ENCODE measurements at regions not wholly inside any gene's neighbourhood (a gene's known extent, or its start where the extent isn't known, plus 50 kb on each side); places are given as distances from the start of the nearest gene placed in this dataset.

DNA sequence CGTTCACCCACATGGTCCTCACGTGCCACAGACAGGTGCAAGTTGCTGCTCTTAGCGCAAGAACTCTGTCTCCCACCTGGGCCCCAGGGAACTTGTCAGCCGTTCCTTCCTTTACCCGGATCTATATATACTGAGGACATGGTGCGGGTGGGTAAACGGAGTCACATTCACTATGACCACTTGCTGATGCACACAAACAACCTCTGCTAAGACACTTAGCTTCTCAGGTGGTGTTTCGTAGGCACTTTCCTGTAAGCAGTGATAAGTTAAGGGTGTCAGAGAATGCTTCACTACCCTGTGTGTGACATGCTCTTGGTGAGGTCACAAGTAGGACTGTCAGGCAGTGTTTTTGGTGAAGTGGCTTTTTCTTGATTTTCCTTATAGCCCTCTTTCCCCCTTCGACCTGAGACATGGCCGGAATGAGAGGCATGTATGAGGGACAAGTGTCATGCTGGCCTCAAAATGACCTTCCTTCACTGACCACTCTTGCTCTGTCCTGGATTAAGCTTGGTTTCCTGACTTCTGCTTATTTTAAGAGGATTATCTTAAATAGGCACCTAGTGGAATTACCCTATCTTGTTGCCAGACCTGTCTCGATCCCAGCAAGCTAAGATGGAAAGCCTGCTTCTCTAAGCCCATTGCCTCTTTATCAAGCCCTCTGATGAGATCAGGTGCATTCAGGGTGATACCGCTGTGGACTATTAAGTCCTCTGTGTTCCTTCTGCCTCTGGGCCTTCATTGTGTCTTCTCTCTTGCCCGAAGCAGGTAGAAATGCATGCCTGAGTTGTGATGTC lies 97.1 kb upstream of the CELF4 start:
- DNase-seq: no peak

DNA sequence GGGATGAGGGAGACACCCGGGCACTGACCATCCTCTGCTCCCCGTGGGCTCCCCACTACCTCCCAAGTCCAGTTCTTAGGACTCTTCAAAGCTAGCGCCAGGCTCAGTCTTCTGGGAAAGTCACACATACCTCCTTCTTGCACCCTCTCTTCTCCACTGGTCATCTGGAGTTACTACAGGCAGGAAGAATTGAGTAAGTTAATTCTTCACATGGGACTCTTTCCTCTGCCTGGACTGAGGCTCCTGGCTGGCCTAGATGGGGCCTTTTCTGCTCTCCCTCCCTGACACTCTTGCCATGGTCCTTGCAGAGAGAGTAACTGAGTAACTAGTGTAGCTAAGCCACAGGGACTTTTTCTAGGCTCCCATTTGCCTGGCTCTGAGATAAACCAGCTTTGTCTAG lies 96.5 kb upstream of the CELF4 start:
- DNase-seq: no peak

DNA sequence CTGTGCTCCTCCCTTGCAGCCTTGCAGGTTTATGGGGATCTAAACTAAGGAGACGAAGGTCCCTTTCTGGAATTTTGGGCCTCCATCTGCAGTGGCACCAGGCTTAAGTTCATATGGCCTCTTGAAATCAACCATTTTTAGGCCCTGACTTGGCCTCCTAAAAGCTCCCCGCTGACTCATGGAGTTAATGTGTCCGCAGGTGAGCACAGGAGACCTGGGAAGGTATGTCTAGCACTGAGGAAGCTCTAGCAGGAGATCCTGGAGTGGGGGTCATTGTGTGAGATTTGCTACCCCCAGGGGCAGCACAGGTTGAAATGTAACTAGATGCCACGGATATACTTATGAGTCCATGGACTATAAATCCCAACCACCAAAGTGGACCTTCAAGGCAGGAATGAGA lies 95.9 kb upstream of the CELF4 start:
- no peak for DNase-seq

DNA sequence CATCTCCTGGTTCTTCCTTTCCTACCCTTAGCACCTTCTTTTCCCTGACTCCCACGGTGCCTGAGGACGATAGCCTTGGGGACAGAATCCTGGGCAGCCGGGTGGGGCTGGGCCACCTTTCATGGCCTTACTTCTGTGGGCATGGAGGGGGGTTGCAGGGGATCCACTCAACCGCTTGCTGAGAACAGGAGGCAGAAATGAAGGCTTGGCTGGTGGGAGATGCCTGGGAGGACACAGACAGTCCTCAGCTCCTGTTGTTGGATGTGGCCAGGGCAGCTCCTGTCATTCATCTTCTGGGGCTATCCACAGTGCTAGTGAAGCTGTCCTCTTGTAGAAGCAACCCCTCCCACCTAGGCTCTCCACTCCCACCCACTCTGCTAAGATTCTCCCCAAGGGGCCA lies 95.5 kb upstream of the CELF4 start:
- DNase-seq: no peak

DNA sequence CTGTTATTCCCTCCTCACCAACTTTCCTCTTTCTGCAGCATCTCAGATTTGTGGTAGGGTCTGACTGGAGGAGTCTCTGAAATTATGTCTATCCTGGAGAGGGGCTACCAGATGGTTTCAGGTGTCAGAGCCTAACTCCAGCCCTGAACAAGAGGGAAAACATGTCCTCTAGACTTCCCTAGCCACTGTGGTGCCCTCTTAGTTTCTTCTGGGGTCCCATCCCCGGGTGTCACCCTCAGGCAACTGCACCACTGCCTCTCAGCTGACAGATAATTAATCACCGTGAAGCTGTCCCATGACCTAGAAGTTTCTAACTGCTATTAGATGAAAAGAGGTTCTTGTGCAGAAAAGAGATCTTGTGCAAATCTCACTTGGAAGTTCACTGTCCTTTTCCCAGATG lies 95.1 kb upstream of the CELF4 start:
- no peak for DNase-seq

DNA sequence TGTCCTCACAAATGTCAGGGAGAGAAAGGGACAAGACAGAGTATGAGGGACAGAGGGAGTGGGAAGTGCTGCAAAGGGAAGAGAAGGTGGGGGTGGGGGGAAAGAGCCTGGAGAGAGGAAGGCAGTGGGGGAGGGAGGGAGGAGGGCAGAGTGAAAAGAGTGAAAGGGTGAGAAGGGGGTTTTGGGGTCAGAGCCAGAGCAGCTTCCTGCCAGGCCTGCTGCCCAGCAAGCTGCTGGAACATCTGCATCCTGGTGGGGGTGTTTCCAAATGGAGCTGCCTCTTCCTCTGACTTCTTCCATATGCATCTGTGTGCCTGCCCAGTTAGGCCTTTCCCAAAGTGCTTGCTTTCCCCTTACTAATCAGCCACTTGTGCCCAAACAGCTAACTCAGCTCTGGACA lies 94.3 kb upstream of the CELF4 start:
- DNase-seq: no peak

DNA sequence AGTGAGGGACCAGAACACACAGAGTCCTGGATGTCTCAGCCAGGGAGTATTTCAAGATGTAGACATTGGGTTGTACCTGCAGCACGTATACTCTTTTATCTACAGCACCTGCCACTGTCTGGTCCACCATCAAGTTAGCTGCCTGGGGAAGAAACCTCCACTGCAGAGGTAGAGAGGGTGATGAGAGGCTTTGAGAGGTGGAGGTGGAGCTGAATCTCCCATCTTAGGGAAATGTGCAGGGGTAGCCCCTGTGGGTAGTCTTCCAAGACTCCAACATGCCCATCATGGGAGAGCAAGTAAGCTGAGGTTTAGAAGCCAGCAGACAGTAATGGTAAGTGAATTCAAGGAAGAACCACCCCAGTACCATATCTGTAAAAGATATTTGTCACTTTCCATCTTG lies 93.3 kb upstream of the CELF4 start:
- DNase-seq: no peak

DNA sequence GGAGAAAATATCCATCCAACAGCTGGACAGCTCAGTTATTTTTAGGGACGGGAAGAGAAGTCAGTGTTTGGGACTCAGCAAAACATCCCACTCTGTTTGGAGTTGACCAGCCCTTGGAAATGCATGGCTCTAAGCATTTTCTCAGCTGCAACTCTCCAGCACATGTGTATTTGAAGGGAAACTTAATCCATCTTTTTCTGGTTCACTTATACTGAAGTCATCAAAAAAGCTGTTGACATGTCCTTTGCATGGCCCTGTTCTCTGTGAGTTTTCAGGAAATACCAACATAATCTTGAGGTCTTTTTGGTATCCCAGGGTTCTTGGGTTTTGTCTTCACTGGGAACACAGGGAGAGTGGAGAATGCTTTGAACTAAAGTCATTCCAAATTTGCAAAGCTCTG lies 91.9 kb upstream of the CELF4 start:
- DNase-seq: no peak

DNA sequence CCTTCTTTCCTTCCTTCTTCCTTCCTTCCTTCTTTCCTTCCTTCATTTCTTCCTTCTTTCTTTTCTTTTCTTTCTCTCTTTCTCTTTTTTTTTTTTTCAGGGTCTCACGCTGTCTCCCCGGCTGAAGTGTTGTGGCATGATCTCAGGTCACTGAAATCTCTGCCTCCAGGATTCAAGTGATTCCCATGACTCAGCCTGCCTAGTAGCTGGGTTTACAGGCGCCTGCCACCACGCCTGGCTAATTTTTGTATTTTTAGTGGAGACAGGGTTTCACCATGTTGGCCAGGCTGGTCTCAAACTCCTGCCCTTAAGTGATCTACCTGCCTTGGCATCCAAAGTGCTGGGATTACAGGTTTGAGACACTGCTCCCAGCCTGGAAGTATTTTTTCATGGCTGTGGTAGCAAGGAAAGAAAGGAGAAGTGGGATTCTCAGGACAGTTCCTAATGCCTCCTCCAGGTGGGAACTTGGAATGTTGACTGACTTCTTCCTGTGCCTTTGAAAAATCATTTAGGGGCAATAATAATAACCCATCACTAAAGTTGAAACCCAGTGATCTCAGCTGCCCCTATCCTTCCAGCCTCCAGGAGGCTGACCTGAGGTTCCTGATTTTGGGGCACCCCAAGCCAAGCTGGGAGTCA lies 89.3 kb upstream of the CELF4 start:
- no peak for DNase-seq

DNA sequence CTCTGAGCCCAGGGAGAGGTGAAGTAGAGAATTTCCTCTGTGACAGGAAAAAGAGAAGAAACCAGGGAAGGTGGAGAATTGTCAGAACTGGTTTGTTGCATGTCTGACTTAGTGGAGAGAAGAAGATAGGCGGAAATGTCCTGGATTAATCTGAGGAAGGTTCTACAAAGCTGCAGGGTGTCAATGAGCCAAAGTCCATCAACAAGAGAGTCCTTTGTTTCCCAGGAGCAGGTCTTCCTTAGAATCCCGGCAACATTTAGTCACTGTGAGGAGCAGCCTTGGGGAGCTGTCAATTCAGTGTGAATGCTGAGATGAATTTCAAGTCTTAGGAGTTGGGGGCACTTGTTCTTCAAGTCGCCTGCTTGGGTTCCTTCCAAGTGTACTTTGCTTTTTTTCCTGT lies 88.4 kb upstream of the CELF4 start:
- DNase-seq: no peak

DNA sequence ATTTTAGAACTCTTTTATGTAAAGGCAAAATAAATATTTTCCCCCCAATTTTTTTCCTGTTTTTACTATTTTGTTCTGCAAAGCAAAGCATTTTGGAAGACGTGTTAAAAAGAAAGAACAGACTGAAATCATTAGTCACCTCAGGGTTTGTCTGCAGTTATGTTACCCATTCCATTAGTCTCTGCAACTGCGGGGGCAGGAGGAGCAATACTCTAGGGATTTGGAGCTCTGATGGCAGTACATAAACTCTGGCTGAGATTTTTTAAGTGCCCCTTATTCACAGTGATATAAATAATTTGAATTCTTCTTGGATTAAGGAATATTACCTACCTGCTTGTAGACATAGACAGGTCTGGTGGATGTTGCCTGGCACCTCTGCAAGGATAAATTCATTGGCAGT lies 88.0 kb upstream of the CELF4 start:
- no peak for DNase-seq

DNA sequence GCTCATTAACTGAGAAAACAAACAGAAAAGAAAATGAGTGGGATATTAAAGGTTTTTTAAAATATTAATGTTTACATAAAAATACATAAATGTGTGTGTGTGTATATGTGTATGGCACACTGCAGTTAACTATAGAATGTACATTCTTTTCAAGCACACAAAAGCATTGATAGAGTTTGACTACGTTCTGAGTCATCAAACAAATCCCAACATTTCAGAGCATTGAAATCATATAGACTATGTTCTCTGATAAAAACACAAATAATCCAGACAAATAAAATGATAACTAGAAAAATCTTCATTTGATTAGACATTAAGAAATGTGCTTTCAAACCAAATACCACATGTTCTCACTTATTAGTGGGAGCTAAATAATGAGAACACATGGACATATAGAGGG lies 84.3 kb upstream of the CELF4 start:
- DNase-seq: no peak

DNA sequence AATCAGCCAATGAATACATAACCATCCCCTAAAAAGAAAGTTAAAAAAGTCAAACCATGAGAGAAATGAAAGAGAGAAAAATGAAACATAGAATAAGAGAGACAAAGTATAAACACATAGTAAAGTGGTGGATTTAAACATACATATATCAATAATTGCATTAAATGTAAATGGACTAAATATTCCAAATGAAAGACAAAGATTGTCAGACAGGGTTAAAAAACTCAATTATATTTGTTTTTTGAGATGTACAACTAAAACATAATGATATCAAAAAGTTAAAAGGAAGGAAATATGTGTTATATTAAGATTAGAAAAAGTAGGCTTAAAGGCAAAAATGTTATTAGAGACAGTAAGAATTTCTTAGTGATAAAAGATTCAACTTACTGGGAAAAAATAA lies 83.8 kb upstream of the CELF4 start:
- no peak for DNase-seq

DNA sequence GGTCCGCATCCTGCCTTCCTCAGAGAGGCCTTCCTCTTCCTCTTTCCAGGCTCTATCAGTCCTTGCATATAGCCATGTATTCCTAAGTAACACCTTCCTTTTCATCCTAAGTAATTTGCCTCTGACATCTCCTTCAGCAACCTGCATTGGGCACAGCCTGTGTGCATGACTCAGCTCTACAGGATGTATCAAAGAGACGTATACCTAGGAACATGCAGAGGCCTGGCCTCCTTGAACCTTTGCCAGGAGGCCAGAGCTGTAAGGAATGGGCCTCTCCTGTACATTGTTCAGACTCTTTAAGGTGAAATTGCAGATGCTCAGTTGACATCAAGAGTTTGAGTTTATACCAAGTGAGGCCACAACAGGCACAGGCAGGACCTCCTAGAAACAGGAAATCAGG lies 76.0 kb upstream of the CELF4 start:
- no peak for DNase-seq

DNA sequence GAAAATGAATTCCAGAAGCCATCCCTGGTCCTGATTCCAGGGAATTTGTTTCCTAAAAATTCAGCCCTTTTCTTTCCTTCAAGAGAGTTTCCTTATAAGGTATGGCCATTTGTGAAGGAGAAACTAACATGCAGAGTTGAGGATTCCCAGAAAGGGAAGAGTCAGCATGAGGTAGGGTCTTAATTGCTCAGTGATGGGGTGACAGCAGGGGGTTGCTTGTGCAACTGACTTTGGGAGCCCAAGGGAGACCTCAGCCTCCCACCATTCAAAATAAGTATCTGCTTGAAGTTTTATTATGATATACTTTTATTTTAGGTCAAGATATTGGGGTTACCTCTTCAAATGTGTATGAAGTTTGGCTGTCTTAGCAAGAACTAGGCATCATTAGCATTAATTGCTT lies 74.9 kb upstream of the CELF4 start:
- DNase-seq: no peak

DNA sequence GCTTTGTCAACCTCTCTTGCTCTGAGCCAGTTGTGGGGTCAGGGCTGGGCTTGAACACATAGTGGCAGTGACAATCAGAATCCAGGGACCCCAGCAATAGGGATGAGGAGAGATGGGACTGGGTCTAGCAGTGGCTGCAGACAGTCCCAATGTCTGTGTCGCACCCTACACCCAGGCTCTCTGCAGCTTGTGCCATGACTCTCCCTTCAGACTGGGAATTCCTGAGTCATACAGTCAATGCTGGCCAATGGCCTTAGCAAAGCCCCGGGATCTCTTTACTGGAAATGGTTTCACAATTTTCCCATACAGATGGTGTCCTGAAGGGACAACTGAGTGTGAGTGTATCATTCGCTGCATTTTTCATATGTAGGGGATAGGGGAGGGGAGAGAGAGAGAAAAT lies 74.2 kb upstream of the CELF4 start:
- no peak for DNase-seq

DNA sequence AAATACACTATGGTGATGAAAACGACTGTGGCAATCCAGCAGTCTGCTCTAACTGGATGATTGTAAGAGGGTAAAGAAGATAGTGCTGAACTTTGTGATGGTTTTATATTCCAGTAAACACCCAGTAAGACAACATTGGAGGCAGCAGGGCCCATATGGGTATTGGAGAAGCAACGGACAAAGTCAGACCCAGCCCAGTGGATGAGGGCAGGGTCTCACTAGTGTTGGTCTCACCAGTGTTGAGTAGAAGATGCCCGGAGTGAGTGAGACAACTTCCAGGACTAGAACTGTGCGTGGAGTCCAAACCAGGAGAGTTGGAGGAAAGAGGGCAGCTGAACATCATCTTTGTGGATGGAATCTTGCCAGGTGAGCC lies 71.9 kb upstream of the CELF4 start:
- no peak for DNase-seq

DNA sequence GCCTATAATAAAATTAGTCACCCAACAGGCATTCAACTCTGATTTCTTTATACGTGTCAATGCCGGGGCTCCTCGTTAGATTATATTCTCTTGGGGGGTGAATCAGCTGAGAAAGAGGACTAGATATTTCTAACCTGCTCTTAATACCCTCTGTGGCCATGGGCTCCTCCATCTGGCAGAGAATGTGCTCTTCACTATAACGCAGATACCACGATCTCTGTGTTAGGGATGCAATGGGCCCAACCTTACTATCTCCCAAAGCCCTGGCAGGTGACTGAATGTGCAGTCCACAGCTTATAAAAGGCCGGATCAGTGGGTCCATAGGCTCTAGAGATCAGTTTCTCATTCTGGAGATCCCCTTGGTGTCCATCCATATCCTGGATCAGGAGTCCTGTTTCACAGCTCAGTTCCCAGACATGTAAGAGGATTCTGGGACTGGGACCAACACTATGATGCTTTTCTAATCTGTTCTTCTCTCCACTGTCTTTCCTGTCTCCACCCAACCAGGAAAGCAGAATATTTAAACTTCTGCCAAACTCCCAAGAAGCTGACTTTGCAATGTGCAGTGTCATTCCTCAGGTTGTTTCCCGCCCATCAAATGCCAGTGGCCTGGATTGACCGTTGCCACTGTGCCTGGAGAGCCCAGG lies 71.4 kb upstream of the CELF4 start:
- no peak for DNase-seq

DNA sequence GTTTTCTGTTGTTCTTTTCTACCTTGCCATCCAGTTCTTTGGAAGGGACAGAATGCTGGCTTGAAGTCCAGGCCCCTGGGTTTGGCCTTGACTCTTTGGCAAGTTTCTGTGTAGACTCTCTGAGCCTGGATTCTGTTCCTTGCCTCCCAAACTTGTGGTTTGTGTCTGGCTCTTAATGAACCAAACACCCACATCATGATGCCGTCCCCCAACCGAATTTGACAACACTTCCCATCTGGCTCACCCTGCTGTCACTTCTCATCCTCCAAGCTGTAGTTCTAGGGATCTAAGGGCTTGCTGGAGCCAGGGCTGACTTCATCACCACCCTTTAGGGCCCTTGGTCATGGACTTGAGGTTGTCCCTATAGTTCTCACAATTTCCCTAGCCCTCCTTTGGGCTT lies 68.9 kb upstream of the CELF4 start:
- no peak for DNase-seq

DNA sequence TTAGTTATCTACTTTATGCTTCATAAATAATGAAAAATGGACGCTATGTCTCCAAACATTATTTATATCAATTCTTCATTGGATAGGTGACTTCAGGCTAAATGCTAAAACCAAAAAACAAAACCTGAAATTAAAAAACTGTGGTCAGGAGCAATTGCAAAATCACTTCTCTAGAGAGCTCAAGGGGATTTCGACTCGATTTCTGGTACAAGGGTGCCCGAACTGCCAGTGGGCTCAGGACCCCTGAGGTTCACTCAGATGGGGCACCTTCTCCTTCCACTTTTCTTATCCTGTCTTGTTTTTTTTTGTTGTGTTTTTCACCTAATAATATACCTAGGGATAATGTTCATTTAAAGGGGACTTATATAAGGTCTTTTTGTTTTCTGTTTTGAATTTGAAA lies 65.8 kb upstream of the CELF4 start:
- no peak for DNase-seq

DNA sequence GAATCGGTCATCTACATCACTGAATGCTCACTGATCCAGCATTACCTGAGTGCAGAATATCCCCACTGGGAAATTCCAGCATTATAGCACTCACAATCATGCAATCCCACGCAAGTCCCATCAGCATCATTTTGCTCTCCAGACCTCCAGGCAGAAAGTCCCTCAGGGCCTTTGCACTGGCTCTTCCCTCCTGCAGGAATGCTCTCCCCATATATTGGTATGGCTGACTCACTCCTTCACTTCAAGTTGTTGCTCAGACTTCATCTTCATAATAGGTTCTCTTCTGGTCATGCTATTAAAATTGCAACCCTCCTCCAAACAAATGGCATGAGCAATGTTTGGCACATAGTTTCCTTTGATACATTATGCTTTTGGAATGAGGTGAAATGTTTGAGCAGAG lies 64.7 kb upstream of the CELF4 start:
- DNase-seq: no peak

DNA sequence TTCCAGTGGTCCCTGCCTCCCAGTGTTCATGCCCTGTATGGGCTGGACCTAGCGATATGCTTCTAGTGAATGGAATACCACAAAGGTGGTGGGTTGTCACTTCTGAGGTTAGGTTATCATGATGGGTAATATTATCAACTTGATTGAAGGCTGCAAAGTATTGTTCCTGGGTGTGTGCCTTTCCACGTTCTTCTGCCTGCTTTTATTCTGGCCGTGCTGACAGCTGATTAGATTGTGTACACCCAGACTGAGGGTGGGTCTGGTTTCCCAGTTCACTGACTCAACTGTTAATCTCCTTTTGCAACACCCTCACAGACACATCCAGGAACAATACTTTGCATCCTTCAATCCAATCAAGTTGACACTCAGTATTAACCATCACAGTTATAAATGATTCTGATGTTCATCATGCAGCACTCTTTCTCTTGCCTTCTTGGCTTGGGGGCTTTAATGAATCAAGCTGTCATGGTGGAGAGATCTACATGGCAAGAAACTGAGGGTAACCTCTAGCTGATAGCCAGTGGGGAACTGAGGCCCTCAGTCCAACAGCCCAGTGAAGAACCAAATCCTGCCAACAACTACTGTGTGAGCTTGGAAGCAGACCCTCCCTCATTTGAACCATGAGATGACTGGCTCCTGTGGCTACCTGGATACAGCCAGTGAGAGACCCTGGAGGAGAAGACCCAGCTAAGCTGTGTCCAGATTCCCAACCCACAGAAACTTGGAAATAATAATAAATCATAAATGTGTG lies 63.0 kb upstream of the CELF4 start:
- DNase-seq: no peak

DNA sequence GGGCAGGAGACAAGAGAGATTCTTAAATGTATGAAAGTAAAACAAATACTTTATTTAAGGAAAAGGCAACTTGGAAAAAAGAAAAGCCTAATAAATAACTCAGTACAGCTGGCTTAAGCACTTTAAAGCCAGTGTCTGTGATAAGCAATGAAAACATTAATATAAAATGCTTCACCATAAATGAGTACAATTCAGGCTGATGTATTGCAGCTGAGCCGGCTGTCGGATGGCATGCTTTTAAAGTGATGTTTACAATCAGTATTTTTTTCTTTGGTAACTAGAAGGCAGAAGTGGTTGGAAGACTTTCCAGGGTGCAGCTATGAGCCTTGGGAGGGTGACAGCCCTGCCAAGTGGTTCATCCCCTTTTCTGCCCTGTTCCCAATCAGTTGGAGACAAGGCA lies 58.7 kb upstream of the CELF4 start:
- no peak for DNase-seq

DNA sequence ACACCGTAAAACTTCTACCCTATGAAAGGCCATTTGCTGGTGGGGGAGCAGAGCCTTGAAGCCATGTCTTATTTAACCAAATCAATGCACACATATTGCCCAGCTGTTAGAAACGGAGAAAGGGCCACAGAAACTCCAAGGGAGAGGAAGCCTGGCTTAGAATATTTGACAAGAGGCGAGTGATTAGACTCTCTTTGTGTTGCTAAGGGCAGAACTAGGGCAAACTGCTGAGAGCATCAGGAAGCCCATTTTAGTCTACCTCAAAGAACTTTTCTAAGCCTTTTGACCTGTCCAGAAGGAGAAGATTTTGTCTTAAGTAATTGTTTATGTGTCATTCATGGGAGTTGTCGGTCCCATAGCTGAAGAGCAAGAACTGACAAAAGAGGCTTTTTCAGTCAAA lies 54.4 kb upstream of the CELF4 start:
- DNase-seq: no peak
